ENCODE measurements at regions not wholly inside any gene's neighbourhood (a gene's known extent, or its start where the extent isn't known, plus 50 kb on each side); places are given as distances from the start of the nearest gene placed in this dataset.

DNA sequence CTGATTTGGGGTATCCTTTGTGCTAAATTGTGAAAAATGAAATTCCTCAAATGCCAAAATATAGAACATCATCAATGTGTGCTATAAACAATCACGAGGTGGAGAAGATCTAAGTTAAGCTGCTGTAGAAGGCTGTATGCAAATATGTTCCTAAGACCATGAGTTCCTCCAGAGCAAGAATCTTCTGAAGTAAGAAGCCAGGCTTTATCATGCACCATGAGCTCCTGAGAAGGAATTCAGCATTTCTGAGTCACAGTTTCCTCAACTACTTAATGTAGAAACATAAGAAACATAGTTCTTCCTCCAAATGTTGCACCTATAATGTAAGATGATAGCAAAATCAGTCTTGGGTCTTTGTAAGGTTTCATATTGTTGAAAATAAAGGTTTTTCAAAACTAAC lies 241.7 kb upstream of the MDFIC2 start:
- DNase-seq: no peak

DNA sequence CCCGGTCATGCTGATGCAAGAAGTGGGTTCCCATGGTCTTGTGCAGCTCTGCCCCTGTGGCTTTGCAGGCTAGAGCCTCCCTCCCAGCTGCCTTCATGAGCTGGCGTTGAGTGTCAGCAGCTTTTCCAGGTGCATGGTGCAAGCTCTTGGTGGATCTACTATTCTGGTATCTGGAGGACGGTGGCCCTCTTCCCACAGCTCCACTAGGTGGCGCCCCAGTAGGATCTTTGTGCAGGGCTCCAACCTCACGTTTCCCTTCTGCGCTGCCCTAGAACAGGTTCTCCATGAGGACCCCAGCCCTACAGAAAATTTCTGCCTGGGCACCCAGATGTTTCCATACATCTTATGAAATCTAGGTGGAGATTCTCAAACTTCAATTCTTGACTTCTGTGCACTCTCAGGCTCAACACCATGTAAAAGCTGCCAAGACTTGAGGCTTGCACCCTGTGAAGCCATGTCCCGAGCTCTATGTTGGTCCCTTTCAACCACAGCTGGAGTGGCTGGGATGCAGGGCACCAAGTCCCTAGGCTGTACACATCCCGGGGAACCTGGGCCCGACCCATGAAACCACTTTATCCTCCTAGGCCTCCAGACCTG lies 238.4 kb upstream of the MDFIC2 start:
- peak; percentile 56 for DNase-seq

DNA sequence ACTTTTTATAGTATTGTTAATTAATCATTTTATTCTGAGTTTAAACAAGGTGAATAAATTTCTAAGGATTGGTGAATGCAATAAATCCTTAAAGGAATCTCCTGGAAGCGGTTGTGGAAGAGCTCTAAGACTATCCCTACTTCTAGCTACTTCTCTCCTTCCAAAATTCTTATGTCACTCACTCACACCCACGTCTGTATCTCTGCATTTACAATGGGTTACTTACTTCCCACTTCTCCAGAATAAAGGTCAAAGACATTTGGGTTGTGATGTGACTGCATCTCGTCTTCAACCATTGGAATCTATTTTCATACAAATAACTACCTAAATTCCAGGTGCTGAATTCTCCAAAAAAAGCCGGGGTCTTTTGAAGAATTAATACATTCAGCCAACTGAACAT lies 234.2 kb upstream of the MDFIC2 start:
- DNase-seq: no peak

DNA sequence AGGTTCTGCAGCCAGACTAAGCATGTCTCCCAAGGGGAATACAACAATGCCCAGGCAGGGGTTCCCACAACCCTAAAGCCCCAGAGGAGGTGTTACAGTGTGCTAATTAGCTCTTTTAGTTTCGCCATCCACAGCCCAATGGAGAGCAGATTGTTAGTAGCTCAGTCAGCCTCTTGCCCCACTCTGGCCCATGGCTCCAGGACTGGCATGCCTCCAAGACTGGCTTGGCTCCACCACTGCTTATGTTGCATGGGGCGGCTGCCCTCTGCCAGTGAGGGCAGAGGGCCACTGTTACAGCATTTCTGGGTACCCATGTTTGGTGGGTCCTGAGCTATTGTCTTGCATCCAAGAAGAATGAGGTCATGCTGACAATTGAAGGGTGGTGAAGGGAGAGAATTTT lies 231.1 kb upstream of the MDFIC2 start:
- no peak for DNase-seq

DNA sequence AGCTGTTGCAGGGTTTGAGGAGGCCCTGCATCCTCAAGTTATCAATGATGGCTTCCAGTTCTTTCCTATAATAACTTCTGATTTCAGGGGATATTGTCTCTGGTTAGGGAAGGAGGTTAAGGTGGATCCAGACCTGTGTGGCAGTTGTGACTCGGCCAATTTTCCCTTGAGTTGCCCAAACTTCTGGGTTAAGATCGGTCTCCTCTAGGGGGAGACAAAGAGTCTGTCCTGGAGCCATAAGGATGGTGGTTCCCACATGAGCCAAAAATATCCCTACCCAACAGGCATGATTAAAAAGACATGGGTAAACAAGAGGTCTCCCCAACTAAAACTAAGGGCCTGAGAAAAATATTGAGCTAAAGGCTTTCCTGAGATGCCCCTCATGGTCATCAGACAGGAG lies 227.5 kb upstream of the MDFIC2 start:
- no peak for DNase-seq

DNA sequence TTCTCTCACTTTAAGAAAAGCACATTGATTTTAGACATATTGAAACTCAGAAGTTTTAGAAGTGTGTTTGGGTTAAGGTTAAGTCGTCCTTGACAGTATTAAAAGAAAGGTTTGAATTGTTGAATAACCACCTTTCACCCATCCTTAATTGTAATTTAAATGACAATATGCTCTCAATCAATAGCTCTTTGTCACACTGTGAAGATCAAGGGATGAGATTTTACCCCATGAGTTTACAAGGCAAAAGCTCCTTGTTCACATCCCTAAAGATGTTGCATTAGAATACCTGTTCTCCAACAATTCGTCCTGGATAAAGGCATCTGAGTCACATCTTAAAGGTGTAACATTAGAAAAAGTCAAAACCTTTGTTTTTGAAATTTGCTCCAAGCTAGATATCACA lies 220.4 kb upstream of the MDFIC2 start:
- DNase-seq: no peak

DNA sequence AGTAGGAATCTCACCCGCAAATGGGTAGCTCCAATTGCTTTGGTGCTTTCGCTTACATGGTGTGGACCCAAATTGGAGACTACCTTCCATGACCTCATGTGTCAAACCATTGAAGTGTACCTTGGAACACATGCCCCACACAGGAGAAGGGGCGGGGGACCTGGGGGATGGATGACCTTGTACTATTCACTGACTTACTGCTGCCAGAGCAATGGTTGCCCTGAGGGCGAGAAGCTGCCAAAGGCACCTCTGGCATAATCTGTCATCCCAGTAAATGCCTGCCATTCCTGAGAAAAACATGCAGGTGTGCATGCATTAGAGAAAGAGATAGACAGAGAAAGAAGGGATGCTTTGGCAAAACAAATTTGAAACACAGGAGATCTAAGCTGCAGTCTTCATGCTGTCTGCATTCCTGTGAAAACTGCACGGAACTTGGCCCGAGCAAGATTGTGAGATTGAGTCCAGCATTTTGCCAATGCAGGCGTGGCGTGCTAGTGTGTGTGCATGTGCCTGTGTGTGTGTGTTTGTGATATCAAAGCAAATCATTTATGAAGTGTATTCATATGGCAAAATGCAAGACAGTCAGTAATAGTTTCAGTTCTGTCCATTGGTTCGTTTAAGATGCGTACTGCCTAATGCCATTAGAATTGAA lies 219.5 kb upstream of the MDFIC2 start:
- no peak for DNase-seq

DNA sequence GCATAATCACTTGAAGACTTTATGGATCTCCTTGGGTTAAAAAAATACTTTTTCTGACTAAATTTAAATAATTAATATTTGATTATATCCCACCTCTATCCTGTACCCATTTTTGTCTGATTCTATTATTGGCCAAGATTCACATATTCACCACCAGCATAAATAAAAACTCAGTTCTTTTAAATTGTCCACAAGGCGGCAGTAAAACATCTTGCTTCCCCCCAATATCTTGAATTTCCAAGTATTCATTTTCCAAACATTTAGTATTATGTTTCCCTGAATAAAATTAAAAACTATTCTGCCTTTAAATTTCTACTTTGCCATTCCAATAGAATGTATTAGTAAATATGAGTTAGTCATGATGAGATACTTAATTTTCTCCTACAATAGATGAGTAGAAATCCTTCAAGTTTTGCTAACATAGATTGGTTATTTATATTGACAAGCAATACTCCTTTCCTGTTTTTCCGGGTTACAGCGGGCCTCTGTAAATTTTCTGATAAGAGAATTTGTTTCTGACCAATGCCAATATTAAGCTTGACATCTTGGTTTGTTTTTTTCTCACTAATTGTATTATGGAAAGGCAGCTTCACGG lies 218.7 kb upstream of the MDFIC2 start:
- peak; percentile 22 for DNase-seq

DNA sequence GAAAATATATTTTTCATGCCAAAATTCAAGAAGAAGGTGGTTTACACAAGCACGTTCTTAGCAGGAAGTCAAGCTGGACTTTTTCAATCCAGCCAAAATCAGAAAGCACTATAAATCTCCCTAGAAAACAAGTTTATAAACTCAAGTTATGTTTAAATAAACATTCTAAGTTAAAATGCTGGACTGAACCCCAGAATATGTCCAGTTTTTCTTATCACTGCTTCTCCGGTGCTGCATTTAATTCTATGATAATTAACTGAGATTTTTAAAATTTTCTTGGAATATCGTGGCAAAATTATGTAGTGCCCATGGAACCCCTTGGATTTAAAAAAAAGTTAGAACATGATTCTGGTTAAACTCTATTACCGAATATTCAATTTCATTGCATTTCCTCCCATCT lies 218.2 kb upstream of the MDFIC2 start:
- DNase-seq: no peak

DNA sequence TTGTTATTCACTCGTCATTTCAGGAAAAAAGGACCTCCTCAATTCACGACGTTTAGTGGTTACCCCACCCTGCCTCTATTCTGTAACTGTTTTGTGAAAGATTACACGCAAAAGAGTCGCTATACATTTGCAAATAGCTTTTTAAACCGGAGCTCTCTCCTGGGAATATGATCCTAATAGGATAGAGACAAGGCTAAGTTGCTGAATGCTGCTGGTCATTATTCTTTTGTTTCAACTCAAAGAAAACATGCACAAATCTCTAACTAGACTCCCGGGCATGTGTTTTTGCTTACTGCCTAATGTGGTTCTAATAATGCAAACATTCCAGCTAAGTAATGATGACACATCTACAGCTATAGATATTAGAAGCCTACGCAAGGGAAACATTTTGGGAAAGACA lies 214.6 kb upstream of the MDFIC2 start:
- DNase-seq: no peak

DNA sequence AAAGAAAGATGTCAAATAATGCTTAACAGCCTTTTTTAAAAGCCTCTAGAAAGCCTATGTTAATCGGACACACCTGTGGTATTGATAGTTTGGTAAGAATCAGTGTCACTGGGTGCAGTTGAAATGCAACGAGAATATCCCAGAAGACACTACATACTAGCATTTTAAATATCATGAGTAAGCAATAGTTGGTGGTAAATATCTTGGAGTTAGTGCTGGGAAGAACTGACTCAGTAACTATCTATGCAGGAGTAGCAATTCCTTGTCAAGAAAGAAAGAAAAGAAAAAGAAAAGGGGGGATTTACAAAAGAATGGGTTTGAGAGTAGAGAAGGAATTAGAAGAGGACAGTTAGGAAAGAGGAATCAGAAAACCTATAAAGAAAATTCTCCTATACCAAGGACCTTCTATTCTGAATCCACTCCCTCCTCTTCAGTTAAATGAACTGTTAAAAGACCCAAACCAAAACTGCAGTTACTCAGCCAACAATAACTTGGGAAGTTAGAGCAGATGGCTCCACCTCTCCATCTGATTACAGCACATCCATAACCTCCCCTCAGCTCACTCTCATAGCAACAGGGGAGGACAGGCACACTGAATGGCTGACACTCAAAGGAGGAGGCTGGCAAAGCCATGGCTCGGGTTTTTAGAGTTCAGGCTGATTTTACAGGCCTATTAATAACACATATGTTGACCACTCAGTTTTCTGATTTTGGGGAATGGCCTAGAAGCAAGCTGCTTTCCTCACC lies 207.6 kb upstream of the MDFIC2 start:
- no peak for DNase-seq

DNA sequence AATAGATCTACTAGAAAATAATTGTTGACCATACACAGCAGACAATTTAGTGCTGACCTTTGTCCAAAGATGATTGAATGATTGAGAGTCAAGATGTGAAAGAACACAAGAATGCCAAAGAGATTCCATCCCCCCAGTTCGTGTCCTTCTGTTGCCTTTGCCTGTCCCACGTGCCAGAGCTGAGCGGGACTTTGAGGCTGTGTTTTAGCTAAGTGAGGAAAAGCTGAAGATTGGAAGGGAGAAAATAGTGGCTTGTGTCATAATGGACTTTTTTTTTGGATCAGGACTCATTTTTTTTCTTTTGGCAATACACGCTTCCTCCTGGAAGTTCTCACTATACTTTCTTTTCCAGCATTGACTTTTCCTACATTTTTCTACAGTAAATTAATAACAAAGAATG lies 206.6 kb upstream of the MDFIC2 start:
- no peak for DNase-seq

DNA sequence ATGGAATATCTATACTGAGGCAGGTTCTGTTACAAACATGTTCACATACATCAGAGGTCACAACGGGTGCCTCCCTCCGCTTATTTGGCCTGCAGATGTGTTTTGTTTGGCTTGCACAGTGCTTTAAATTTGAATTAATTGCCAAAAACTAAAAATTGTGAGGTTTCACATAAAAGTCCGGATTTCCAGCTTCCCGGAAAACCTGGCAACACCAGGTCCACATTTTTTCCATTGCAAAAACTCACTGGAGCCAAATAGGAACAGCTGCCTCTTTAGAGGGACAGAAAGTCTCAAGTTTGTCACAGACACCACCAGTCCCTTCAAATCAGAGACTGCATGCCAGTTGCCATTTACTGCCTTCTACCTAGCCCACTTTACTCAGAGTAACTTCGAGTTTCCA lies 205.9 kb upstream of the MDFIC2 start:
- DNase-seq: no peak

DNA sequence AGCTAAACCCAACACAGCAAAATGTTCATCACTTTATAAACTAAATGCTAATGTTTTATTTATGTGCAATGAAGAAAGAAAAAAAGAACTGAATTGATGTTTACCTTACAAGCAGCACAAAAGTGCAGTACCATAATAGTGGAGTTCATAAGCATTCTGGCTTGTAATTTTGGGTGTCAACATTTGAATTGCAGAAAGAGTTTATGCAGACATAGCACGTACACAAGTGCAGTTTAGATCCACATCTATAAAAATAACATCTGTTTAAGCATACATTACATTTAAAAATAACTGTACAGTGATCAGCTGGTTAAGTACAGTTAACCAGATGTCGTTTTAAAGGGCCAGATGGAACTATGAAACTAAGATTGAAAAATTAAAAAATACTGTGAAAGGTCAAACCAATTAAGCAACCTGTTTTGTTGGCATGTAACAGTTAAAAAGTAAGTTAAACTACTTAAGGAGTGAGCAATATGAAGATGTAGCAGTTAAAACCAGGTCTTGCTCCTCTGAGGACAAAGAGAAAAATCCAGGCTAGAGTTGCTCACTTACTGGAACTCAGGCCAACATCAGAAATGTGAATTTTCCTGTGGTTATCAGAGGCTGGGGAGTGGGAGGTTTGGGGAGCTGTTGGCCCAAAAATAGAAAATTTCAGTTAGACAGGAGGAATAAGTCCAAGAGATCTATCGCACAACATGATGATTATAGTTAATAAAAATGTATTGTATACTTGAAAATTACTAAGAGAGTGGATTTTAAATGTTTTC lies 204.9 kb upstream of the MDFIC2 start:
- no peak for DNase-seq

DNA sequence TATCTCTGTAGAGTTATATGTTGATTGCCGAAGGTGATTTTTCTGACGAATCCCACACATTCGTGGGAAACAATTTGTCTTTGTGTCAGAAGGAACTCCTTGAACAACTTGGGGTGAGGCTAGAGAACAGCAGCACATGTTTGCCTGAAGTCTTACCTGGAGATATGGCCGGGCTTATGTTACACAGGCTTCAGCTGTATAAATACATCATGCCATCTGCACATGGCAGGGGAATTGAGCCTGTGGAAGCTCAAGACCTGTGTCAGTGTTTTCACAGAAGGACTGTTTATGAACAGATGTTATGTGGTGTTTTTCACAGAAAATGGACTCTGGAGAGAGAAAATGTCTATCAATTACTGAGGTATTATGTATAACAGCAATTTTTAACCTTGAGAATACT lies 203.6 kb upstream of the MDFIC2 start:
- DNase-seq: no peak

DNA sequence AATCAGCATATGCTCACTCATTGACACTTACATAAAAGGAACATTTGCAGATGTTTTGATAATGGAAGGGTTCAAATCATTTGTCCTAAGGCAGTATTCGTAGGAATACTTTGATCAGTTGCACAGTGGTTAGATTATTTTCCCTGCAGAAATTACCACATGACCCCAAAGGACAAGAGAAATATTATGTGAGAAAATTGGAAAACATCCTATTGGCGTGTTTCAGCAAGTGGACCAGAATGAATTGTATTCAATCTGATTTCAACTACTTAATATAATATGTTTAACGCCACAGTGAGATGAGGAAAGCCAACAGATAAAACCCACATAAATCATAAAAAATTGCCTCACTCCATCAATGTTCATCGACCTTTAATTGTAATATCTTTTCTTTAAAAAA lies 195.0 kb upstream of the MDFIC2 start:
- DNase-seq: no peak

DNA sequence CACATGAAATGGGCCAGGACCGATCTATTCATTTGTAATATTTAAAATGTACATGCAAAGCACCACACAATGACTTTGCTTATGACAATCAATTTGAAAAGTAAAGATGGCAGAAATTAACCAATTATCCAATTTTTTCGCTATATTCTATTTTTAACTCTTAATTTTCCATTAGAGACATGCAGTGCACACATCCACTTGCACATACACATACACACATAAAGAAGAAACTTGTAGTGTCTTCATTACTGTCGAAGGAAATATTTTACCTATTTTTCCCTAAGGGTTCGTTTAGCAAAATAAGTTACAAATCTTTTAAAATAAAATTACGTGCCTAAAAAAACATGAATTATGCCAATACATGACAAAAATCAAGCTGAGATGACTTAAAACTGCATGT lies 194.3 kb upstream of the MDFIC2 start:
- no peak for DNase-seq

DNA sequence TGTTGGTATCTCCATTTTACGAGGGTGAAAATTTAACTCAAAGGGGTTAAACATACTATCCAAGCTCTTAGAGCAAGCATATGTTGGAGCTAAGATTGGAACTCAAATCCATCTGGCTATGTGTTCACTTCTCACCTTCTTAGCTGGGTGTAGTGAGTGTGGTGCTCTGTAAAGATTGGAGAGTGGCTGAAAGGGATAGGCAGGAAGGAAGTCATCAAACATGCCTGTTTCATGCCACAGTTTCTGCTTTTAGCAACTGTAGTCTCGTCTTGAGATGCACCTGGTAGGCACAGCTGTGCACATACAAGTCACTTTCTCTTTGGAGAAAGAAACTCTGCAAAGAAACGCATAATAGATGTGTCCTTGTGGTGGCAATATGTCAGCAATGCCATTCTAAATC lies 189.1 kb upstream of the MDFIC2 start:
- no peak for DNase-seq

DNA sequence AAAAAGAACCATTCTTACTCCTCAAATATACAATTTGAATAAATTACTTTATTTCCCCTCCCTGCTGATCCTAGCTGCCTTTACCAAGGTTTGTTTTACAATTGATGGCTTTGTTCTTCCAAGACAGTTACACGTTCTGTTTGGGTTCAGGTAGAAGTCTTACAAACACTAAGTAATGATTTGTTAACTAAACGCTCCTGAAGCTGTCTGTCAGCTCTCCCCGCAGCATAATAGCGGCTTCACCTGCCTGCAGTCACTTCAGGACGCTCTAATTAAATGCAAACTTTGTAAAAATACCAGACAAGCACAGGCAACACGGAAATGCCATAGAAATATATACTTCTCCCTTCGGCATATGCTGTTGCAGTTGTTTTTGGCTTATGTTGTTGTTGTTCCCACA lies 176.4 kb upstream of the MDFIC2 start:
- DNase-seq: no peak

DNA sequence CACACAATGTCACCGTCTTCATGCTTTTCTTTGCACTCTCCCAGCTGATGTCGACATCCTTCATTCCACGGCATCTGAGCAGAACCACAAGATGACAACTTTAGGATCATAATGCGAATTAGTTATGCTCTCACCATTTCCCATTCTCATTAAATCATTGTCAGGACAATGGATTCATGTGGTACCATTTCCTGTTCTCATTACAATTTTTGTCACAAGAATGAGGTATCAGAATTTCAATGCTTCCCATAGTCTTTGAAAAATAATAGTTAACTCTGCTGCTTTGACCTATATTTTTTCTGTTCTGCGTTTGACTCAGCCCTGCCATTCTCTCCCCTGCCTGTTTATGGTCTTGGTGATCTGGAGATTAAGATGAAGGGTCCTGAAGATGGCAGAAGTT lies 175.7 kb upstream of the MDFIC2 start:
- DNase-seq: no peak

DNA sequence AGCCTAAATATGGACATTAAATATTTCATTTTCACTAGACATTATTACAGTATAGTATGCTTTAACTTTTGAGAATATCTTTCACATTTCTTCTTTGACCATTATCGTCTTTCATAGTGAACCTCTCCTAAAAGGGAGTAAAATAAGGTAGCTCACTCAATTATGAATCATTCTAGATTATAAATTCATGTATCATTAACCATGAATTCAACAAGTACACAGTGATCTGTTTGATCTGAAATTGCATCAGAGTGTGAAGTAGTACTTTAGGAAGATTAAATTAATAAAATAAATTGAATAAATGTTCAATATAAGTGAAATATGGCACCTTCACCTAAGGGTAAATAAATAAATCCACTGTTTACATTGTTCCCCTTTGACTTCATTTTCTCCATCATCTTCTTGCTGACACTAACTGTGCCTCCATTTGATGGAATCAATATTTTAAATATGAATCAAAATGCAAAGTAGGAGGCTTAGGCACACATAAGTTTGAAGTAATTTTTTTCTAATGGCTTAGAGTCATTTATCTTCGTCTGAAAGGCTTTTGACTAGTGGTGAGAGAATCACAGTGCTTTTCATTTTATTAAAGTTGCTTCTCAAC lies 174.1 kb upstream of the MDFIC2 start:
- DNase-seq: no peak

DNA sequence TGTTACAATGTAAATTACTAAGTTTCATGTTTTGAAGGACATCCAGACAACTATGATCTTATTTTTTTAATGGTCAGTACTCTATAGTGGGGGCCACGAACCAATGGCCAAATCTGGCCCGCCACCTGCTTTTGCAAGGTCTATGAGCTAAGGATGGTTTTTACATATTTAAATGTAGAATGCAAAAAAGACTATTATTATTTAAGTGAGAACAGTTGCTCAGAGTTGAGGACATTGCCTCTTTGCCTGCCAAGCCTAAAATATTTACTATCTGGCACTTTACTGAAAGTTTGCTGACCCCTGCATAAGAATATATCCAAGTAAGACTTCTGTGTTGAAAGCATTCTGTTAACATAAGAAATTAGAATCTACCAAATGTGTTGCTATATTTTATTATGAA lies 163.7 kb upstream of the MDFIC2 start:
- no peak for DNase-seq
